ENCODE measurements at regions not wholly inside any gene's neighbourhood (a gene's known extent, or its start where the extent isn't known, plus 50 kb on each side); places are given as distances from the start of the nearest gene placed in this dataset.
"Not testable (repeated sequence)": the region's sequence is repeated elsewhere in the genome, so short reads cannot be mapped to it uniquely, and the experiment has no call there.

DNA sequence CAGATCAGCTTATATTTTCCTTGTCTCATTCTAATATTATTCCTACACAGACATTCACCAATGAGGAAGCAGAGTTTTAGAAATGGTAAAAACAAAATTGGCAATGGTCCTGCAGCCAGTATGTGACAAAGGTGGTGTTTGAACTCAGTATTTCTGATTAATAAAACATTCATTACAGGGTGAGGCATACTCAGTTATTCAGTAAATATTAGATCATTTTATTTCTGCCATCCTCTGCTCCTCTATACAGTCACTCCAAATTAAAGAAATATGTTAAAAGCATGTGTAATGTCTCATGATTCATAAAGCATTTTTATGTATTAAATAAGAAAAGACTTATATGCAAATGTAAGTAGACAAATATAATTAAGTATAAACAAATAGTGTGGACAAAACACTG is 684.6 kb upstream of the ACO1 start:
- DNase-seq: no peak

DNA sequence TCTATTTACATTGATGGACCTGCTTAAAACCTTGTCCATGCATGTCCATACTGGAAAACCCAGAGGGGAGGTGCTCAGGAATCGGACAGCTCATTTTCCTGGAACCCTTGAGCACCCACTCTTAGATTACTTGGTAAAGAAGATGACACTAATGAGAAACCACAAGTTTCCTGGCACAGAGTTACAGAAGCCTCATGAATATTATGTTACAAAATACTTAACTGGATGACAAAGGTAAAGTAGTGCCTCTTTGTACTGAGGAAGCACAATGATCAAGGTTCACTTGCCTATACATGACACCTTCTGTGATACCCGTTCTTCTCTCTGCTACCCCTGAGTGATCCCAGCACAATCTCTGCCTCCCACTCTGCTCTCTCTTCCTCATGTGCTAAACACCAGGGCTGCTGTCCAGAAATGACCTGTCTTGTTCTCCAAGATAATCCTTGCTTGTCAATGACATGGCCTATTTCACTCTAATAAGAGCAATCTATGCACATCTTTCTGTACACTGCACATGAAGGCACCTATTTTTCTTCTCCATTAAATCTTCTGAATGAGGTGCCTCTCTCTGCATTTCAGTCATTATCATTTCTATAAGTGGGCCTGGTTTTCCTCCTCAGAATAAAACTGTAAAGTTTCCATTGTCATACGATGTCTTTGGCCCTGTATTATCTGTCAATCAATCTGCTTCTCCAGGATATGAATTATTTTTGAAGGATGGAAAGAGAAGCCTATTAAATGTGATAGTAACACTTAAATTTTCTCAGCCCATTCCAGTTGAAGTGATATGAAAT is 684.0 kb upstream of the ACO1 start:
- DNase-seq: no peak

DNA sequence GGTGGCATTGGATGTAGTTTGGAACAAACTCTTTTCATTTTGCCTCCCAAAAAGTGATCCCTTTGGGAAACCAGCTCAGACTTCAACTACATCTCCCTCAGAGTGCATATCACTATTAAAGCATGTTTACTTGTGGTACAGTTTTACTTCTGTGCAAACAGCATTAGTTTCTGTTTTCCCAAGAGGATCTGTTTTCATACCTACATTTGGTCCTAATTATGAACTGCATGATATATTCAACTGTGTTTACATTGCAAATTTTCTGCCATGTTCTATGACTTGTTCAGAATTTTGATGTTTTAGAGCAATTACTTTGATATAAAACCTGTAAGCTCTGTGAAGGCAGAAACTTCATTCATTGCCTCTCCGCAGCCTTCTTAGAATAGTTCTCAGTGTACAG is 681.5 kb upstream of the ACO1 start:
- DNase-seq: no peak

DNA sequence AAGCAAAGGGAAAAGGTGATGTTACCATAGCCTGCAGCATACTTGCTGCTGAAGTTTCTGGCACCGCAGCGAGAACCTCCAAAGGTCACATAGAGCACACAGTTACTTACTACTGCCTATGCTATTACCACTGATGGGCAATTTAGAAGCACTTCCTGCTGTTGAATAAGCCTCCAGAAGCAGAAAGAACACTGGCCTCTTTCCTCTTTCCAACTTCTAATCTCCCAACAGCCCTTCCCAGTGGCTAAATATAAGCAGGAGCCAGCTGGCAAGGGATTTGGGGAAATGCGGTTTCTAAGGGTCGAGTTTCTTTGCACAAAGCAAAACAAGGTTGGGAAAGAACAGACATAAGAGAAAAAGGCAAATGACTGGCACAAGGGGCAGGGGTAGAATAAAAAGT is 669.2 kb upstream of the ACO1 start:
- DNase-seq: no peak

DNA sequence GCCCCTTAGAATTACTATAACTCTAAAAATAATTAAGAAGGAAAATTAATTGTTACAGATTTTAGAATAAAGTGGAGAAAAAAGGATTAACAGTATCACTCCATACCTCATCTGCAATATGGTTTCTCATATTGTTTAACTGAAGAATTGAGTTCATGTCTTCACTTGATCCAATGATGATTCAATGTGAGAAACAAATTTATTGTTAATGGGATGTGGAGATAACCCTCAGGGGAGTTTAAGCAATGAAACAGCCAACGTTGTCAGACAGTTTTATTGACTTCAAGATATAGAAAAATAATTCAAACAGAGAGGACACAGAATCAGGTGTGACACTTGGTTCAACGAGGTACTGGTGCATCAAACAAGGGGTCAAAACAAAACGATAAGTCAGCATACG is 665.2 kb upstream of the ACO1 start:
- no peak for DNase-seq

DNA sequence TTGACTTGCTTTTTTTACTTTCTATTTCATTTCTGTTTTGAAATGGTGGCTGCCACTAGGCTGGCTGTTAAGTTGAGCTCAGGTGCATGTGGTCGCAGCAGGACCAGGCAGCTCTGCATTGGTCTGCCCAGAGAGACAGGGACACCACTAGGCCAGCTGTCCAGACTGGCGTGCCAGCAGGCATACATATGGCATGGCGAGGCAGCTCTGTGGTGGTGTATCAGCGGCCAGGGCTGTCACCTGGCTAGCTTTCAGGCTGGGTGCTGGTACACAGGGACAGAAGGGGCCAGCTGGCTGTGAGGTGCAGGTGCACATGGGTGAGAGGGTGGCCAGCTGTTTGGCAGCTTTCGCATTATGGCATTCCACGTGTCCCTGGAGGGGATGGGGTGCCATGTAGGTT is 654.0 kb upstream of the ACO1 start:
- DNase-seq: no peak

DNA sequence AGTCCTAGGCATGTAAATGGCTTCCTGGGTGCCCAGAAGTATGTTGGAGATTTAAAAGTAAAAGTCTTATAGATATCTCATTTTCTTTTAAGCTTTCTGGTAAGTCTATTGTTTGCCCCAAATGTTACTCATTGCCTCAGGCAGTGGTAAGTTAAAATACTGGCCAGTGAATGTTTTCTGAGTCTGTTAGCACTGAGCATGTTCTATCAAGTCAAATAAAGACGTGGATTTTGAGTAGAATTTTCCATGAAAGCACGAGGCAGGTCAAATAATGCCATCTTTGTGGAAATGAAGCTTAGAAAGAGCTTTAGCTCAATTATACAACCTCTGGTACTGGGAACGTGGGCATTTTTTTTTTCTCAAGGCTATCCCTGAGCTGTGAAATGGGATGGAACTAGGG is 651.3 kb upstream of the ACO1 start:
- no peak for DNase-seq

DNA sequence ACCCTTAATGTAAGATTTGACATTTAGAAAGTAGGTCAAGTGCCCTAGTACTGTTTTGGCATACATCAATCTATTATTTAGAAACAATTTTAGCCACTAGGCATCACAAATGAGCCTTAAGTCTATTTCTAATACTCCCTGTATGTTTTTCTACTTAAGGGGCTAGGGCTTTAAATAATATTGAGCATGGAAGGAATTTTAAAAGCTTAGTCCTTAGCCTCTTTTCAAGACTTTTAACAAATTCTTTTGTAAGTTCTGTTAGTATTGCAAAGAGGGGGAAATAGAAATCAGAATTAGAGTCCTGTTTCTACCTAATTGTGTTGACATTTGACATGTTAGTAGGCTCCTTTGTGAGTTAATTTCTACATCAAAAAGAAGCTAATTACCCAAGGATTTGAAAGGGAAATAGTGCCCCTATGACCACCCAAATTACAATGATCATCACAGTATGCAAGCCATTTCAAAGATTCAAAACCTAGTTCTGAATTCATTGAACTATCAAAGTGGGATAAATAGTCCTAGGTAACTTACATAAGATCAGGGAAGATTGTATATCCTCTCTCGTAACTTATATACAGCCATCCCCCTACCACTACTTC is 647.8 kb upstream of the ACO1 start:
- DNase-seq: no peak

DNA sequence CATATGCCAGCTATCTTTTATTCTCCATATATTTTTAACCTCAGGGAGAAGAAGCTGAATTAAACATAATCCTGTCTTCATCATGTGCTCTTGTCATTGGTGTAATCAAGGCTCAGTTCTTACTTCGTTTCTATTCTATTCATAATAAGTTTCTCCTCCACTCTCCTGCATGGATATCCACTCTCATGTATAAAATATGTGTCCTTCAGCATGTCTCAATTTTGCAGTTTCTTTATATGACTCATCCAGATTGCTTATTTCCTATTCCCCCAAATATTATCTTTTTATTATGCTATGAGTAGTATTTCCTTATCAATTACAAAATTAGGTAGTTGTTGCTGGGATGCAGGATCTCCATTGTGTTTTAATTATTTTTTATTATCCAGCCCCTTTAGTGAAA is 643.7 kb upstream of the ACO1 start:
- DNase-seq: no peak

DNA sequence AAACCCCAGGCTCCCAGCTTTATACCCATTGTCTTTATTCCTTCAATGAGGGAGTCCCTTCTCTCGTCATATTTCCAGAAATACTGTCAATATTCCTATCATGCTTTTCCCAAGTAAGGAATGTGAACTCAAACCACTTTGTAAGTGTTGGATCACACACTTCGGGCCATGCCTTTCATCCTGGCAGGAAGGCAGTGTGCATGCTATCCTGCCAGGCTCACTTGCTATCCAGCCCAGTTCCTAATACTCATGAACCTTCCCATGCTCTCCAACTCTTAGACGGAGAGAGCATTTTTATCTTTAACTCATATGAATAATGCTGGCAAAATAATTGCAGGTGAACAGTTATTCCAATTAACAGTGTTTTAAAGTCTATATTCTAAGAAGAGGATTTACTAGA is 639.9 kb upstream of the ACO1 start:
- DNase-seq: no peak

DNA sequence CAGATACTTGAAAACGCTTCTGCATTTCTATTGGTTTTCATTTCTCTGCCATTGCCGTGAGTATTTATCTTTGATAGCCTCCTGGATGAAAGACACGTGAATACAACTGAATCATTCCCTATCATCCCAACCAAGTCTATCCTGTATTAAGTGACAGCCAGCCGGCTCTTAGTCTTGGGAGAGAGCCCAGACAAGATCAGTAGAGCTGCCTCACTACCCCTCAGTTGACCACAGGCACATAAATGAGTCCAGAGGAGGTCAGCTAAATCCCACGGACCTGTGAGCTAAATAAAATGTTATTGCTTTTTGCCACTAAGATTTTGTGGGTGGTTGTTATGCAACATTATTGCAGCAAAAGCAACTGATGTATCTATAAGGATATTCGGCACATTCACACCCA is 639.0 kb upstream of the ACO1 start:
- no peak for DNase-seq

DNA sequence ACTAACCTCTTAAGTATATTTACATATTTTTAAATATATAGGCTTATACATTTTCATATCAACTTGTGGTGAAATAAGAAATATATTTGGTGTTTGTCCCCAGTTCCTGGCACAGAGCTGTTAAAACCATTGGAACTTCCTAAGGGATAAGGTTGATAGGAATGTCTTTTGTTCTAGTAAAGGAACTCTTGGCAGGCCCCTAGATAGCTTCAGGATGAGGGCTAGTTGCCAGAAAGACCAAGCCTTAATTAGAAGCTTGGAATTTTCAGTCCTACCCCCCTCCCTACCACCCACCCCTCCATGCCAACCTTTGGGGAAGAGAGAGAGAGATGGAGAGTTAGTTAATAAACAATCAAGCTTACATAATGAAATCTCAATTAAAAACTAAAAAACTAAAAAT is 638.6 kb upstream of the ACO1 start:
- DNase-seq: no peak

DNA sequence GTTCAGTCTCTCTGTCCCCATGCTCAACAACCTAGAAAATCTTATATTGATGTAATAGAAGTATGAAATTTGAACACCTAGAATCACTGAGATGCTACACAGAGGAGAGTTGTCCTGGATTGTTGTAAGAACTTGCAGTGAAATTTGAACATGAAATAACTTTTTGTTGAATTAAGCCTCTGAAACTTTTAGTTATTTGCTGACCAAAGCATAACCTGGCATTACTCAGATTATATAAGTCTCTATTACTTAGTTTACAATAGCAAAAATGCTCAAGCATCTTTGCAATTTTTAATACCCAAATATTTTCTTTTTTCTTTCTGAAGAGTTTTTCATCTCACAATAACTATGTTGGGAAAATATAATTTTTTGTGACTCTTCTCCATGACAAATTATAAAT is 630.7 kb upstream of the ACO1 start:
- no peak for DNase-seq

DNA sequence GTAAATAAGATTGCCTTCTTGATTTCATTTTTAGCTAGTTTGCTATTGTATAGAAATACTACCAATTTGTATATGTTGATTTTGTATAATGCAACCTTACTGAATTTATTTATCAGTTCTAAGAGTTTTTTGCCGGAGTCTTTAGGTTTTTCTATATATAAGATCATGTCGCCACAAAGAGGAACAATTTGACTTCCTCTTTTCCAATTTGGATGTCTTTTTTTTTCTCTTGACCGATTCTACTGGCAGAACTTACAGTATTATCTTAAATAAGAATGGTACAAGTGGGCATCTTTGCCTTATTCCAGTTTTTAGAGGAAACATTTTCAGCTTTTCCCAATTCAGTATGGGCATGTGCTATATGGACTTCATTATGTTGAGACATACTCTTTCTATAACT is 624.7 kb upstream of the ACO1 start:
- DNase-seq: no peak

DNA sequence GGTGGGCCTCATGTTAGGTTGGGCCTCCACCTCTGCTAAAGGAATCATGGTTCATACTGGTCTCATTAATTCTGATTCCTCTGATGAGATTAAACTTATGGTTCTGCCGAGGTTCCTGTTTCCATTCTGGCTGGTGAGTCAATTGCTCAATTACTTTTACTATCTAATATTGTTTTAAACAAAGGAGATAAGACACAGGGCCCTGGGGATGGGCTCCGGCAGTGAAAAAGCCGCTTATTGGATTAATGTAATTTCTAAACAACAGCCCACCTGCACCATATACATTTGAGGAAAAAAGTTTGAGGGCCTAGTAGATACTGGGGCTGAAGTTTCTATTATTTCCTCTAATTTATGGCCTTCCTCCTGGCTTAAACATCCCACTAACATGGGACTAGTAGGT is 610.4 kb upstream of the ACO1 start:
- DNase-seq: not testable (repeated sequence)

DNA sequence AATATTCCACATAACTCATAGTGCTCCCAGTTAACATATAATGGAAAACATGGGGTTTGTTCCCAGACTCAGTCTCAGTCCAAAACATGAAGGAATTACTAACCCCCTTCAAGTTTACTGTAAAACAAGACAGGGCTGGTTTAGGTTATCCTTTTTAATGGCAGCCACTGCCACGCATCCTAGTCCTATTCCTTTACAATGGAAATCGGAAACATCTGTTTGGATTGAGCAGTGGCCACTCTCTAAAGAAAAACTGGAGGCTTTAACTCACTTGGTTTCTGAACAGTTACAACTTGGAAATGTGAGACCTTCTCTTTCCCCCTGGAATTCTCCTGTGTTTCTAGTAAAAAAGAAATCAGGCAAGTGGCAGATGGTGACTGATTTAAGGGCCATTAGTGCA is 609.9 kb upstream of the ACO1 start:
- DNase-seq: no peak

DNA sequence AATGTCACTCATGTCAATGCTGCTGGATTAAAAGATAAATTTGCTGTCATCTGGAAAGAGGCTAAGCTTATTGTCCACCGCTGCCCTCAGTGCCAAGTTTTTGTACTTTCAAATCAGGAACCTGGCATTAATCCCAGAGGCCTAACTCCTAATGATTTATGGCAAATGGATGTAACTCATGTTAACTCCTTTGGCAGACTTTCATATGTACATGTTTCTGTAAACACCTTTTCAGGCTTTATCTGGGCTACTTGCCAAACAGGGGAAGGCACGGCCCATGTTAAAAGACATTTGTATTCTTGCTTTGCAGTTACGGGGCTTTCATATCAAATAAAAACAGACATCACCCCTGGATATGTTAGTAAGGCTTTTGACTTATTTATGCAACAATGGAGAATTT is 608.0 kb upstream of the ACO1 start:
- DNase-seq: no peak

DNA sequence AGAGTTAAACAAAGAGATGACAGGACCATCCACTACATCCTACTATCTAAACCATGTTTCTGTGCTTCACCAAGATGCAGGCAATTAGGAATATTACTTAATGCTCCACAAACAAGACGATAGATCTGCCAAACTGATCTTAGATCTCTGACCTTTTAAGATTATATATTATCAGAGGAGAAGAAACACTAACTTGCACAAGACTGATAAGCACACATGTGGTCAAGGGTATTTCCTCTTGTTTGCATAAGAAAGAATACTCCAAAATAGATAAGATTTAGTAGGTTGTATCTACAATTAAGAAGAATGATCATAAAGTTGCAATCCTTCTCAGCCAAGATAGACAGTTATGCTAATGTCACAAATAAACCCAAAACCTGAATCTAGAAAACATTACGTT is 601.0 kb upstream of the ACO1 start:
- no peak for DNase-seq

DNA sequence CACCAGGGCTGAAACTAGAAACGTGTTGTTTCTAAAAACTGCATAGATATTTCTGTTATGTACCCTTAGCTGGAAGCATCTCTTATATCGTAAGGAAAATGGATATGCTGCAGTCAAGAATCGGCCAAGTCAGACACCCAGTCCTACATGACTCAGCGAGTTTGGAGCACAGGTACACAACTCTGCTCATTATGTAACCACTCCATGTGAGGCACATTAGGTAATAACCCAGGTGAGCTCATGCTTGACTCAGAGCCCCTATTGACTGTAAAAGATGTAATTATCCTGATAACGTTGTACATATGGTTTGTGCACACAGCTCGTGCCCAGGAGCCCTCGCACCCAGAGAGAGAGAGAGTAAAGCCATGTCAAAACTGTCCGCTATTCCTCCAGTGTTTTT is 593.7 kb upstream of the ACO1 start:
- no peak for DNase-seq

DNA sequence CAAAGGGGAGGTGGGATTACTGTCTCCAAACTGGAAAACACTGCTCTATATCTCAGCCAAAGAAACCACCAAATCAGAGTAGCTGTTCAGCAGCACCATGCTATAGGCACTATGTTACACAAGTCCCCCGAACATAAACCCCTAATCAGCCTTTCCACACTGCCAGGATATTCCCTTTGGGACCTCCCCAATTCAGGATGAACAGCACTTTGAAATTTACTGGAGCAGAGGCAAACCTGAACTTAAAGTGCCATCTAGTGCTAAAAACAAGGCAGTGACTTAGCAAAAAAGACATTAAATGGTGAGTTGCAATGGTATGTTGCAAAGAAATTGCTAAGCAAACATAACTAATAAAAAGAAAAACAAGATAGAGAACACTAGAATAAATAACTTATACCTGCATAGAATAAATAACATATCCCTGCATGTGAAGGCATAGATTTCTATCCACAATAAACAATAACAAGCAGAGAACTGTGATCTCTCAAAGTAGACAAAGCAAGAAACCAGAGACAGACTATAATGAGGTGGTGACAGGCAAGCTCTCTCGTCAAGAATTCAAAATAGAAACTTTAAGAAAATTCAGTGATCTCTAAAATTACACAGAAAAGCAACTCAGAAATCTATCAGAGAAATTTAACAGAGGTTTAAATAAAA is 584.4 kb upstream of the ACO1 start:
- no peak for DNase-seq

DNA sequence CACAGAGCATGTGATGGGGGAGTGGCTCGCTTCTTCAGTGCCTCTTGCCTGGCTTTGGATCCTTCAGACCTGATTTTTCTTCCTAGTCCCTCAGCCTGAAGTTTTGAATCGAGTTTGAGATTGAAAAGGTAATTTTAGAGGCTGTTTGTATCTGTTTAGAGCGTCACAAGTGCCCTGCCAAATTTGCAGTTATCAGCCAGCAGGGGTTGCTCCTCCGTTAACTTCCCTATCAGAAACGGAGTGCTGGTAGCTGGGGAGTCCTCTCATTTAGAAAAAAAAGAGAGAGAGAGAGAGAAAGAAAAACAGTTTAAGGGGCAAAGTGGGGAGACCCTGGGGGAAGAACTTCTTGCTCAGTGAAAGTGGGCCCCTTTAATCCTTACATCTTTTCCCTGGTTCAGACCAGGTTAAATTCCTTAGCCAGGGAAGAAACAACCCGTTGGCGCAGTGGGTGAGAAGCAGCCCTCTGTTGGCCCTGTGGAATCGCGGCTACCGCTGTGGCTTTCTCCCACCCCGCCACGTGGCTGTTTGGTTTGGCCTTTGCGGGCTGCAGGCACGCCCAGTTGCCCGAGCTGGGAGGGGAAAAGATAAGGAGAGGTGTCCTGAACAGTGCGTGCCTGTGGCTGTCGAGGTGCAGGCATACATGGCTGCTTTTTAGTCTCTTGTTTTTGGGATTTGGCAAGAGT is 576.7 kb upstream of the ACO1 start:
- DNase-seq: no peak

DNA sequence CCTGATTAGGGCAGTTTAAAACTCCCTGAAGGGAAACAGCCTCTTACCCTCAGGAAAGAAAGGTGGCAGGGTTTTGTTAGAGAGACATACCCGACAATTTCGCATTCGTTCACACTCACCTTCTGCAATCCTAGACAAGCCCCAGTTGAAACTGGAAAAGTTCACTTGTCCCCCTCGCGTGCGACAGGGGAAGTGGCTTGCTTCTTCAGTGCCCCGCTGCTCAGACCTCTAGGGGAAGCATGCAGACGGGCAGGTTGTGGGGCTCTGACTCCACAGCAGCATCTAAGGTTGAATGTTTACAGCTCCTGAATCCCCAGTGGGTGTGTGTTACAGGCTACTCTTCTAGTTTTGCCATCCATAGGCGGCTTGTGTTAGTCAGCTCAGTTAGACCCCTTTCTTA is 575.7 kb upstream of the ACO1 start:
- DNase-seq: no peak

DNA sequence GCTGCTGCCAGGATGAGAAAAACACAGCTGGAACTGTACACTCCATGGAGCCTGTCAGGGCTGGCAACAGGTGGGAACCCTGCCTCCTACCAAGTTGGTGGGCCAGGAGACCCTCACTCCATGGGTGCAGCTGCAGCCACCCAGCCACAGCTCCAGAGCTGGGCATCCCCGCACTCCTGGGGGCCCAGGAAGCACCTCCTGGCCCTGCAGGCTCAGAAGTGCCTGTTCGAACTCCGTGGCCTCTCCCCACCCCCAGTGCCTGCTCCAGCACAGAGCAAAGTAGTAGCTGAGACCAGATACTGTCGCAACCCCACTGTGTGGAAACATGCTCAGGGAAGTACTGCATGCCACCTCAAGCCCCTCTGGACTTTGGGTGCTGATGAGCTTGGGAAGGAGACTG is 564.0 kb upstream of the ACO1 start:
- no peak for DNase-seq

DNA sequence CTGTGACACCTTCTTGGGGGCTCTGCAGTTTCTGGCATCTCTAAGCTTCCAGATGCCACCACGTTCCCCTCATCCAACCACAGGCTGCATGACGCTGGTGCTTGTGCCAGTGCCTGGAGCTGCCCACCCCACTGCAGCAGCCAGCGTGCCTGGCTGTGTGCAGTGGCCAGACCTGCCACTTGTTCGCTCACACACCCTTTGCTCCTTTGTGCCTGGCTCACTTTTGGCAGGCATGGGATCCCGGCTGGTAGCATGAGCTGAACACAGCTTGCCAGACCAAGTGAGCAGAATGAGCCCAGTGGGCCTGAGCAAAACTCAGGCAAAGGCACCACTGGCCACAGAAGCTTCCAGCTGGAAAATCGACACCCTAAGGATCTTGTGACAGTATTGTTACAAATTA is 562.9 kb upstream of the ACO1 start:
- DNase-seq: no peak

Data from right forelimb (tissue), 1 donor.